ENCODE measurements at regions not wholly inside any gene's neighbourhood (a gene's known extent, or its start where the extent isn't known, plus 50 kb on each side); places are given as distances from the start of the nearest gene placed in this dataset.

DNA sequence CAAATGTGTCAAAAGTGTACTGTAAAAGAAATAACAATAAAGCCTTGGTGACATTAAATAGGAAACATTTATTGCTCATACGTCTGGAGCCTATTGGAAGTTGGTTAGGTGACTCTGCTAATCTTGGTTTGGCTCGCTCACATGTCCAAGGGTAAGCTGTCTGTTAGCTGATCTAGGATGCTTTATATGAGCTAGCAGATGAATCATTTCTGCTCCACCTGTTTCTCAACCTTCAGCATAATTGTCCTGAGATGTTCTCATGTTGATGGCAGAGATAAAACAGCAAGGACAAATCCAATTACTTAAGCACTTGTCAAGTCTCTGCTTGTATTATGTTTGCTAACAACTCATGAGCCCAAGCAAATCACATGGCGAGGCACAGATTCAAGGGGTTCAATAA lies 56.0 kb upstream of the CD53 start:
- no peak for DNase-seq
- H3K4me3 ChIP-seq = no peak overlapping the region
- H3K36me3 ChIP-seq = no peaks in the 10 kb centered on the region
- H3K27me3 ChIP-seq = peaks cover 2% of the 10 kb centered on the region
- no peaks in the 10 kb centered on the region for H3K9me3 ChIP-seq

DNA sequence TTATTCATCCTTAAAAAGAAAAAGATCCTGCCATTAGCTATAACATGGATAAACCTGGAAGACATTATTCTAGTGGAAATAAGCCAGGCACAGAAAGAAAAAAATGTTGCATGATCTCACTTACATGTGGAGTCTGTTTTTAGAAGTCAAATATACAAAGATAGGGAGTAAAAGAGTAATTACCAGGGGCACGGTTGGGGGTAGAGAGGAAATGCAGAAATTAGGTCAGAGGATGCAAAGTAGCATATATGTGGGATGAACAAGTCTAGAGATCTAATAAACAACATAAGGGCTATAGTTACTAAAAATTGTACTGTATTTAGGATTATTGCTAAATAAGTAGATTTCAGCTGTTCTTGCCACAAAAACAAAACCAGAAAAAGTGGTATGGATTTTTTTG lies 61.4 kb upstream of the CD53 start:
- H3K36me3 ChIP-seq = no peaks in the 10 kb centered on the region
- no peak for DNase-seq
- H3K9me3 ChIP-seq = no peaks in the 10 kb centered on the region
- no peaks in the 10 kb centered on the region; the same call in none of the 2 replicates for H3K27me3 ChIP-seq
- H3K4me3 ChIP-seq = no peak overlapping the region

- H3K27me3 ChIP-seq = no peaks in the 10 kb centered on the region
- no peaks in the 10 kb centered on the region for H3K9me3 ChIP-seq
- no peaks in the 10 kb centered on the region for H3K36me3 ChIP-seq
- DNase-seq = no peak
- H3K4me3 ChIP-seq = no peak overlapping the region
Observed at GRCh38 chr1:110800079-110800478, 72.9 kb upstream of the CD53 start.

DNA sequence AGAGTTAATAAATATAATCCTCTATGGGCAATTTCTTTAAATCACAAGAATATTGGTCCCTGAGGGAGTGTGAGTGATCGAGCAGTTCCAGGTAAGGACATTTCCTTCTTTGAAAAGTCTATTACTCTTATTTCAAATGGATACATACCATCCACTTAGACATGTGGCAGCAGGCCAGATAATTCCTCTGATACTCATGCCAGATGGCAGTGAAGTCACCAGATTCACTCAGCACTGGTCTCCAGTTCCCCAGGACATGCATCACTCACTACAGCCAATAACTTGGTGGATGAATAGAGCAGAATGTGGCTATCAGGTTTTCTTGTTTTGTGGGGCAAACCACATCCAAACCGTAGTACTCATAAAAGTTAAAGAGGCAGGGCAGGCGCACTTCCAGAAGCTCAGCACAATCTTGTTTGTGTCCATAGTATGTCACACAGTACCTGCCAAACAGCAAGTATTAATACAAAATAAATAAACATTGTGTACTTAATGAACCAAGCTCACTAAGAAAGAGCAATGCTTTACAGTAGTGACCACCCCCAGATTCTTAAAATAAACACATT lies 74.2 kb upstream of the CD53 start:
- no peaks in the 10 kb centered on the region for H3K36me3 ChIP-seq
- no peaks in the 10 kb centered on the region for H3K27me3 ChIP-seq
- H3K4me3 ChIP-seq = no peak overlapping the region
- H3K9me3 ChIP-seq = no peaks in the 10 kb centered on the region
- peak; percentile 7 for DNase-seq

GRCh38 chr1:110788673-110789072 lies 84.3 kb upstream of the CD53 start:
- Histone ChIP-seq H3K9me3 (peaks cover 2% of the 10 kb centered on the region; the same call in 1 of the 2 replicates), H3K4me3 (no peak overlapping the region), H3K27me3 (peaks cover 25% of the 10 kb centered on the region), H3K36me3 (no peaks in the 10 kb centered on the region)
- DNase-seq = no peak

GRCh38 chr1:110787328-110788071 lies 85.4 kb upstream of the CD53 start:
- DNase-seq = no peak
- Histone ChIP-seq H3K36me3 (no peaks in the 10 kb centered on the region), H3K27me3 (peaks cover 21% of the 10 kb centered on the region), H3K9me3 (peaks cover 2% of the 10 kb centered on the region; the same call in 1 of the 2 replicates), H3K4me3 (no peak overlapping the region)

DNA sequence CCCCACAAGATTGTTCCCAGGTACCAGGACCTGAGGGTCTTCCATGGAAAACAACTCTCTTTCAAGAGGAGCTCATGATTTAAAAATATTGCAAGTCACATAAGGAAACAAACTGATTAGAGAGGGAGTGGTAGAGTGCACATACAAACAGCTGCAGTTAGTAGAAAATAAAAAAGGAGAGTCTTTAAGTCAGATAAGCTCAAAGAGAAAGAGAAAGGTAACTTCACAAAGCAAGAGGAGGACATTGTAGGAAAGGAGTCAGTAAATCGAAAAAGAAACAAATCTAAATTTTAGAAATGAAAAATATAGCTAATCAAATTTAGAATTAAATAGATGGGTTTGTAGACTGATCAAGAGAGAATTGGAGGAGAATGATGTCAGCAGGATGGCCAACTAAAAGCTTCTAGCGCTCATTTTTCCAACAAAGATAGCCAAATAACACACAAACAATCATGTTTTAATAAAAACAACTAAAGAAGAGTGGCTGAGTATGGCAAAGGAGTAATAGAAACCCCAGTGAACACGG lies 86.1 kb upstream of the CD53 start:
- Histone ChIP-seq H3K36me3 (no peaks in the 10 kb centered on the region), H3K27me3 (peaks cover 15% of the 10 kb centered on the region), H3K4me3 (no peak overlapping the region), H3K9me3 (peaks cover 2% of the 10 kb centered on the region; the same call in 1 of the 2 replicates)
- no peak for DNase-seq

- Histone ChIP-seq H3K27me3 (peaks cover 13% of the 10 kb centered on the region), H3K9me3 (peaks cover 2% of the 10 kb centered on the region; the same call in 1 of the 2 replicates)
- DNase-seq = no peak
Observed at GRCh38 chr1:110785612-110786011, 87.3 kb upstream of the CD53 start.

DNA sequence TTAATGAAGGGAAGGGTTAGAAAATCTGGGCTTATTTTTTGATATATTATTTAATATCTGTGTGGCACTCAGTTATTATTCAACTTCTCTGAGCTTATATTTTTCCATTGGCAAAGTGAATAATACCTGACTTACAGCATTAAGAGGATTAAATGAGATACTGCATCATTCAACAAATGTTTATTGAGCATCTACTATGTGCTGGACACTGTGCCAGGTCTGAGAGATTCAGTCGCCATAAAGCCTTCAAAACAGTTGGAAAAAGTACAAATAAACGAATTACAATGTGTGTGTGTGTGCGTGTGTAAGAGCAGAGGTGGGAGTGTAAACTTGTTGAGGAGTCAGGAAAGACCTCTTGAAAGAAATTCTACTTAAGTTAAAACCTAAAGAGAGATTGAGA lies 87.9 kb upstream of the CD53 start:
- Histone ChIP-seq H3K4me3 (no peak overlapping the region), H3K36me3 (no peaks in the 10 kb centered on the region), H3K27me3 (peaks cover 12% of the 10 kb centered on the region), H3K9me3 (peaks cover 2% of the 10 kb centered on the region; the same call in 1 of the 2 replicates)
- no peak for DNase-seq

More at GRCh38 chr1:110785612-110786011, 87.3 kb upstream of the CD53 start:
- Histone ChIP-seq H3K4me3 (no peak overlapping the region), H3K36me3 (no peaks in the 10 kb centered on the region)

GRCh38 chr1:110783292-110783918 lies 89.5 kb upstream of the CD53 start:
- Histone ChIP-seq H3K9me3 (peaks cover 1% of the 10 kb centered on the region; the same call in 1 of the 2 replicates), H3K4me3 (no peak overlapping the region), H3K27me3 (peaks cover 6% of the 10 kb centered on the region; the same call in 1 of the 2 replicates), H3K36me3 (no peaks in the 10 kb centered on the region)
- peak; percentile 23 for DNase-seq

DNA sequence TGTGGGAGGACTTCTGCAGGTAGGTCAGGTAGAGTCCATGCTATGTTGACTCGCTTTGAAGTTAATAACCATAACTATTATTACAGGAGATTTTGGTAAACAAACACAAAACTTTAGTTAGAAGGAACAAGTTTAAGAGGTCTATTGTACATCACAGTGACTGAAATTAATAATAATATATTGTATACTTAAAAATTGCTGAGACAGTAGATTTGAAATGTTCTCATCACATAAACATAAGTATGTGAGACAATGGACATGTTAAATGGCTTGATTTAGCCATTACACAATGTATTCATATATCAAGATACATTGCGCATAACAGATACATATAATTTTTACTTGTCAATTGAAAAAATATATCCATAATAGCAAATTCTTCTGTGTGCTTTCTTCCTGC lies 91.4 kb upstream of the CD53 start:
- Histone ChIP-seq H3K9me3 (no peaks in the 10 kb centered on the region), H3K4me3 (no peak overlapping the region)
- no peak for DNase-seq

DNA sequence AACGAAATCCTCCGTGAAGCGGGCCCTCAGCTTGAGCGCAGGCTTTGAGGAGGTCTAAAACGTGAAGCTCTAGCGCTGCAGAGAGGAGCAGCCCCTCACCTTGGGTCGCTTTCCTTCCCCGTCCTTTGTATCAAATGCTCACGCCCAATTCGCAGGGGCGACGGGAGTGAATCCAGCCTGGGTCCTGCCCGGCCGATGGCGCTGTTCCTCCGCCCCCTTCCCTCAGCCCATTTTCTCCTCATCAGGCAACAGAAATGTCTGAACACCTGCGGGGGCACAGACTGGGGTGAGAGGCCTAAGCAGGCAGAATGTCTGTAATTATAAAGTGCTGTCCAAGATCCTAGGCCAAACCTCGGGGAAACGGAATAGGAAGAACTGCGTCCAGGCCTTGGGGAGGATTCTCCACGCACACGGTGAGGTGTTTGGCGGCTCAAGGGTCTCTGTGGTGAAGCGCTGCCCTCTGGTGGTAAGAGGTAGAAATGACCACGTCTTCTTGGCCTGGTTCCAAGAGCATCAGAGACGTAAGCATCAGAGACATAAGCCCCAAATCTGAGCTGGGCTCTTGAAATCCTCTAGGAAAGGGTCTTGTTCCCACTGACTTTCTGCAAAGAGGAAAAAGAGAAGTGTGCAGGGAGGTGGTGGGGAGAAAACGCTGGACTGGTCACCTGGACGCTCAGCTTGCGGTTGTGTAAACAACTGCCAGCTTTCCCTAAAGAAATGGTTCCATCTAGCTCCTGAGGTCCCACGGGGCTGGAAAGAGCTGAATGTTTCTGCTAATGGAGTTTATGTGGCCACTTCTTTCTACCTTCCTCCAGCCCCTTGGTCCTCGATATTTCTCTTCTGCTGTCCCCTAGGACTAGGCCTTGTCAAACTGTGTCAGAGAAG lies 92.1 kb upstream of the CD53 start:
- H3K27me3 ChIP-seq = peaks cover 11% of the 10 kb centered on the region
- no peaks in the 10 kb centered on the region for H3K9me3 ChIP-seq
- no peaks in the 10 kb centered on the region for H3K36me3 ChIP-seq
- DNase-seq = peak; percentile 38
- no peak overlapping the region for H3K4me3 ChIP-seq

More for the DNA sequence above, 91.4 kb upstream of the CD53 start:
- H3K27me3 ChIP-seq = peaks cover 10% of the 10 kb centered on the region
- H3K36me3 ChIP-seq = no peaks in the 10 kb centered on the region

DNA sequence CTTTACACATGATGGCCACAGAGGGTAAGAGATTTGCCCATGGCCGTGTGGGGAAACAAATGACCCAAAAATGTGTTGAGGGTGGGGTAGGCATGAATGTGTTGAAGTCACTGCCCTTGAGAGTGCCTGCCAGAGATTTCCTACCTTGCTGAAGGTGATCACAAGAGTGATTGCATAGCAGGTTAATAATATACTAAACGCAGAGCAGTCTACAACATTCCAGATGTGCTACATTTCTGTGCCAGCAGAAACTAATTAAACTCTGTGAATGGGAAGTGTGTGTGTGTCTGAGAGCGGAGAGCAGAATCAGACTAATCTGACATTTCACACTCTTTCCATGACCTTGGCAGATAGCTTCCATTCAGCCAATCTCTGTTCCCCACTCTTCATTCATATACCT lies 93.3 kb upstream of the CD53 start:
- Histone ChIP-seq H3K27me3 (peaks cover 14% of the 10 kb centered on the region), H3K36me3 (no peaks in the 10 kb centered on the region), H3K4me3 (no peak overlapping the region), H3K9me3 (no peaks in the 10 kb centered on the region)
- no peak for DNase-seq

- no peaks in the 10 kb centered on the region for H3K9me3 ChIP-seq
- peaks cover 14% of the 10 kb centered on the region for H3K27me3 ChIP-seq
- no peak for DNase-seq
- no peaks in the 10 kb centered on the region for H3K36me3 ChIP-seq
- no peak overlapping the region for H3K4me3 ChIP-seq
Observed at GRCh38 chr1:110778821-110779220, 94.1 kb upstream of the CD53 start.

DNA sequence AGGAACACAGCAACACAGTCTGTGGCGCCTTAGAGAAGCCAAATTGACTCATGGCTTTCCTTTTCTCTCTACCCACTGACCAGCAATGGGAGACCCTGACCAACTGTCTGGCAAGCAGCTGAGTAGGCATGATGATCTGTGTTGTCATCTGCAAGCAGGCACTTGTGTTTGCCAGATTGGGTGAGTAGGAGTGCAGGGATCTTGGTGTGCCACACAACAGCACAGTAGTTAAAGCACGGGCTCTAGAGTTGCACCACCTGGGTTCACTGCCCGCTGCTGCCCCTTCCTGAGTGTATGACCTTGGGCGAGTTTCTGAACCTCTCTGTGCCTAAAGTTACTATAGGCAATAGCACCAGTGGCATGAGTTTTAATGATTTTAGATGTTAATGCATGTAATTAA lies 95.7 kb upstream of the CD53 start:
- H3K9me3 ChIP-seq = no peaks in the 10 kb centered on the region
- peaks cover 14% of the 10 kb centered on the region for H3K27me3 ChIP-seq
- no peaks in the 10 kb centered on the region for H3K36me3 ChIP-seq
- H3K4me3 ChIP-seq = no peak overlapping the region
- no peak for DNase-seq

GRCh38 chr1:110774398-110774797 lies 98.5 kb upstream of the CD53 start:
- no peaks in the 10 kb centered on the region for H3K36me3 ChIP-seq
- no peak for DNase-seq
- H3K9me3 ChIP-seq = no peaks in the 10 kb centered on the region
- H3K27me3 ChIP-seq = peaks cover 13% of the 10 kb centered on the region
- H3K4me3 ChIP-seq = no peak overlapping the region

Measured in MG63 (cell line).